Astrocyte of the cerebellum (primary cell): ENCODE measurements at regions not wholly inside any gene's neighbourhood (a gene's known extent, or its start where the extent isn't known, plus 50 kb on each side); places are given as distances from the start of the nearest gene placed in this dataset.
"Not testable (repeated sequence)": the region's sequence is repeated elsewhere in the genome, so short reads cannot be mapped to it uniquely, and the experiment has no call there.

Source experiments
- DNase-seq: peaks from one replicate; pipeline ENCODE4 v3.0.0-alpha.2; 2011; ENCODE audit warnings: low read depth
- H3K4me3 ChIP-seq: 2 replicates; pipeline ENCODE4 v1.5.1; 2011; ENCODE audit warnings: mild to moderate bottlenecking, low read depth, low read length, moderate library complexity
- CTCF ChIP-seq: IDR thresholded peaks from 2 replicates; pipeline ENCODE4 v1.5.1; 2012; ENCODE audit warnings: low read length, low read depth, moderate library complexity, mild to moderate bottlenecking; ENCODE audit errors: missing control alignments
- in situ Hi-C: cut with HindIII; loops from 2 replicates; pipeline ENCODE4 v1.10.0; 2017; ENCODE audit warnings: low sequenced_read_pairs

- in situ Hi-C loops: no loop called here
- TF ChIP-seq CTCF: no peak
- DNase-seq: no peak
- H3K4me3 ChIP-seq: no peak overlapping the region
Observed at GRCh38 chr12:29899212-29899931, 115.6 kb upstream of the TMTC1 start.

- no peak for TF ChIP-seq CTCF
Observed at GRCh38 chr12:29895966-29896365, 112.2 kb upstream of the TMTC1 start.

GRCh38 chr12:29893002-29893401, 109.3 kb upstream of the TMTC1 start:
- in situ Hi-C loops: no loop called here
- H3K4me3 ChIP-seq: no peak overlapping the region
- TF ChIP-seq CTCF: no peak
- DNase-seq: no peak

More at GRCh38 chr12:29895966-29896365, 112.2 kb upstream of the TMTC1 start:
- H3K4me3 ChIP-seq: no peak overlapping the region
- no peak for DNase-seq
- in situ Hi-C loops: no loop called here

GRCh38 chr12:29891792-29892191, 108.0 kb upstream of the TMTC1 start:
- in situ Hi-C loops: no loop called here
- no peak overlapping the region for H3K4me3 ChIP-seq
- DNase-seq: no peak
- no peak for TF ChIP-seq CTCF

- TF ChIP-seq CTCF: peak; percentile 23
- in situ Hi-C loops: no loop called here
- no peak for DNase-seq
- no peak overlapping the region for H3K4me3 ChIP-seq
Observed at GRCh38 chr12:29889737-29890136, 106.0 kb upstream of the TMTC1 start.

GRCh38 chr12:29888777-29889176, 105.0 kb upstream of the TMTC1 start:
- H3K4me3 ChIP-seq: no peak overlapping the region
- no peak for DNase-seq
- in situ Hi-C loops: no loop called here
- no peak for TF ChIP-seq CTCF

GRCh38 chr12:29884957-29885356, 101.2 kb upstream of the TMTC1 start:
- in situ Hi-C loops, DNase-seq, H3K4me3 ChIP-seq: not testable (repeated sequence)
